ENCODE measurements at regions not wholly inside any gene's neighbourhood (a gene's known extent, or its start where the extent isn't known, plus 50 kb on each side); places are given as distances from the start of the nearest gene placed in this dataset.

- TF ChIP-seq, protein P1, sequence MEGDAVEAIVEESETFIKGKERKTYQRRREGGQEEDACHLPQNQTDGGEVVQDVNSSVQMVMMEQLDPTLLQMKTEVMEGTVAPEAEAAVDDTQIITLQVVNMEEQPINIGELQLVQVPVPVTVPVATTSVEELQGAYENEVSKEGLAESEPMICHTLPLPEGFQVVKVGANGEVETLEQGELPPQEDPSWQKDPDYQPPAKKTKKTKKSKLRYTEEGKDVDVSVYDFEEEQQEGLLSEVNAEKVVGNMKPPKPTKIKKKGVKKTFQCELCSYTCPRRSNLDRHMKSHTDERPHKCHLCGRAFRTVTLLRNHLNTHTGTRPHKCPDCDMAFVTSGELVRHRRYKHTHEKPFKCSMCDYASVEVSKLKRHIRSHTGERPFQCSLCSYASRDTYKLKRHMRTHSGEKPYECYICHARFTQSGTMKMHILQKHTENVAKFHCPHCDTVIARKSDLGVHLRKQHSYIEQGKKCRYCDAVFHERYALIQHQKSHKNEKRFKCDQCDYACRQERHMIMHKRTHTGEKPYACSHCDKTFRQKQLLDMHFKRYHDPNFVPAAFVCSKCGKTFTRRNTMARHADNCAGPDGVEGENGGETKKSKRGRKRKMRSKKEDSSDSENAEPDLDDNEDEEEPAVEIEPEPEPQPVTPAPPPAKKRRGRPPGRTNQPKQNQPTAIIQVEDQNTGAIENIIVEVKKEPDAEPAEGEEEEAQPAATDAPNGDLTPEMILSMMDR (IDR thresholded peaks at IDR 0.05), result no peak
- TF ChIP-seq EZH2 (IDR thresholded peaks at IDR 0.05; ENCODE audit: borderline replicate concordance, insufficient read depth, low read depth, low read length, poor library complexity, severe bottlenecking), result no peak
Observed at GRCh38 chr7:127513311-127513710, 72.1 kb downstream of the GCC1 start.

Measured in B cell (primary cell).